ENCODE measurements at regions not wholly inside any gene's neighbourhood (a gene's known extent, or its start where the extent isn't known, plus 50 kb on each side); places are given as distances from the start of the nearest gene placed in this dataset.

DNA sequence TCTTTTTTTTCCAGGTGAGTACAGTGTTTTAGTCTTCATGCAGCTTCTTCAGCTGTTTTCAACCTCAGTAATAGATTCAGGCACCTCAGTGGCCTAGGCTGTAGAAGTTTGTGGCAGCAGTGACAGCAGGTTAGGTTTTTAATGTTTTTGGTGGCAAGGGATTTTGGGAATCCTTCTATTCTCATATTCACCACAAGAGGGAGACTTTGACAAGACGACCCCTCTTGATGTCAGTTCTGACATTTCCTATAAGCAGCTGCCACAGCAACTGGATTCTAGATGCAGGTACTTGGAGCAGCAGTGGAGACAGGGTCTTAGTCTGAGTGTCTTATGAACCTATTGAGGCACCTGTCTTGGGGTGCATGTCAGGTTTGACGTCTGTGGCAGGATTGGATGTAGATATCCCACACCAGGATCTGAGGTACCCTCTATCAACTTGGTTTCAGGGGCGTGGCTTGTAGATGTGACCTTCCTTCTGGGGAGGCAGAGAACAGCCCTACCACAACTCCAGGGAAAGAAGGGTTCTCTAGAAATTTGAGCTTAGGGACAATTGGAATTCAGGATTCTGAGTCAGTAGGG lies 1104.2 kb upstream of the TMPRSS15 start:
- TF ChIP-seq POLR2A (IDR thresholded peaks at IDR 0.05; ENCODE audit: extremely low read depth, insufficient read length) (no peak), MYC (IDR thresholded peaks at IDR 0.05; ENCODE audit: low read depth, low read length) (no peak)
- TF ChIP-seq, protein P1, sequence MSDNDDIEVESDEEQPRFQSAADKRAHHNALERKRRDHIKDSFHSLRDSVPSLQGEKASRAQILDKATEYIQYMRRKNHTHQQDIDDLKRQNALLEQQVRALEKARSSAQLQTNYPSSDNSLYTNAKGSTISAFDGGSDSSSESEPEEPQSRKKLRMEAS (IDR thresholded peaks at IDR 0.05; ENCODE audit: low read depth, low read length) = no peak
- TF ChIP-seq, protein P2, sequence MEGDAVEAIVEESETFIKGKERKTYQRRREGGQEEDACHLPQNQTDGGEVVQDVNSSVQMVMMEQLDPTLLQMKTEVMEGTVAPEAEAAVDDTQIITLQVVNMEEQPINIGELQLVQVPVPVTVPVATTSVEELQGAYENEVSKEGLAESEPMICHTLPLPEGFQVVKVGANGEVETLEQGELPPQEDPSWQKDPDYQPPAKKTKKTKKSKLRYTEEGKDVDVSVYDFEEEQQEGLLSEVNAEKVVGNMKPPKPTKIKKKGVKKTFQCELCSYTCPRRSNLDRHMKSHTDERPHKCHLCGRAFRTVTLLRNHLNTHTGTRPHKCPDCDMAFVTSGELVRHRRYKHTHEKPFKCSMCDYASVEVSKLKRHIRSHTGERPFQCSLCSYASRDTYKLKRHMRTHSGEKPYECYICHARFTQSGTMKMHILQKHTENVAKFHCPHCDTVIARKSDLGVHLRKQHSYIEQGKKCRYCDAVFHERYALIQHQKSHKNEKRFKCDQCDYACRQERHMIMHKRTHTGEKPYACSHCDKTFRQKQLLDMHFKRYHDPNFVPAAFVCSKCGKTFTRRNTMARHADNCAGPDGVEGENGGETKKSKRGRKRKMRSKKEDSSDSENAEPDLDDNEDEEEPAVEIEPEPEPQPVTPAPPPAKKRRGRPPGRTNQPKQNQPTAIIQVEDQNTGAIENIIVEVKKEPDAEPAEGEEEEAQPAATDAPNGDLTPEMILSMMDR (IDR thresholded peaks at IDR 0.05; ENCODE audit: low read depth, low read length) = peak; percentile 39
- H3K4me3 ChIP-seq (ENCODE audit: low read depth, low read length) = no peak overlapping the region
- DNase-seq (ENCODE audit: low read depth) = peak; percentile 27

DNA sequence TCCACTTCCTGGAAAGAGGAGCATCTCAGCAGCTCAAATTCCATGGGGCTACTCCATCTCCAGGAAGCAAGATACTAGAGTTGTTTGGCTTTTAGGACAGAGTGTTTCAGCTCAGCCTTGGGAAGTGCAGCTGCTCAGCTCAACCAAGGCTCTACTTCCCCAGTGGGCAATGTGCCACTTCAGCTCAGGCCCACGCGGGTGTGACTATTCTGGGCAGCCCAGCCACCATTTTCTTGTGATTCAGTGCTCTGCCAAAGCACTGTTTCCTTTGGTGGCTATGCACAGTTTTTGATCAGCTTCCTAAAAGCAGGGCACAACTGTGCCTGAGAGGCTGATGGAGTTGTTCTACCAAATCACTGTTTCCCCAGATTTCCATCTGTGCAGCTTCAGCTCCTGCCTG lies 1104.9 kb upstream of the TMPRSS15 start:
- no peak overlapping the region for H3K4me3 ChIP-seq (ENCODE audit: low read depth, low read length)
- TF ChIP-seq POLR2A (IDR thresholded peaks at IDR 0.05; ENCODE audit: extremely low read depth, insufficient read length) (no peak), MYC (IDR thresholded peaks at IDR 0.05; ENCODE audit: low read depth, low read length) (no peak)
- TF ChIP-seq, protein P2 (IDR thresholded peaks at IDR 0.05; ENCODE audit: low read depth, low read length) = no peak
- TF ChIP-seq, protein P1 (IDR thresholded peaks at IDR 0.05; ENCODE audit: low read depth, low read length) = no peak
- no peak for DNase-seq (ENCODE audit: low read depth)

DNA sequence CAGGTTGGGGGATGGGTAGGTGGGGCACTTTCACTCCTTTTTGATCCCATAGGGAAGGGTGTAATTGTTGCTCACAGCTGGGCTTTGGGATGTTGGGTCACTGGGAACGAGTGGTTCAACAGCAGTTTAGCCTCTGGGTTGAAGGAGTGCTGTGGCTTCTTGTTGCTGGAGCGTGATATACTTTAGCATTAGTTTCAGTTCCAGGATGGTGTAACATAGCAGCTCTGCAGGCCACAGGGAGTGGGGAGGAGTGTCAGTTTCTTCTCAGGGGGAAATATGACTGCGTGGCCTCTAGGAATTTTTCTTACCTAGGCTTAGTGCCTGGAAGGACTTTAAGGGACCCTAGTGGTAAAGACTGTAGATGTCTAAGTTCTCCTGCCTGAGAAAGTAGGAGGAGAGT lies 1105.3 kb upstream of the TMPRSS15 start:
- DNase-seq (ENCODE audit: low read depth) = no peak
- TF ChIP-seq POLR2A (IDR thresholded peaks at IDR 0.05; ENCODE audit: extremely low read depth, insufficient read length) (no peak), MYC (IDR thresholded peaks at IDR 0.05; ENCODE audit: low read depth, low read length) (no peak)
- TF ChIP-seq, protein P1 (IDR thresholded peaks at IDR 0.05; ENCODE audit: low read depth, low read length) = no peak
- TF ChIP-seq, protein P2 (IDR thresholded peaks at IDR 0.05; ENCODE audit: low read depth, low read length) = no peak
- H3K4me3 ChIP-seq (ENCODE audit: low read depth, low read length) = no peak overlapping the region

DNA sequence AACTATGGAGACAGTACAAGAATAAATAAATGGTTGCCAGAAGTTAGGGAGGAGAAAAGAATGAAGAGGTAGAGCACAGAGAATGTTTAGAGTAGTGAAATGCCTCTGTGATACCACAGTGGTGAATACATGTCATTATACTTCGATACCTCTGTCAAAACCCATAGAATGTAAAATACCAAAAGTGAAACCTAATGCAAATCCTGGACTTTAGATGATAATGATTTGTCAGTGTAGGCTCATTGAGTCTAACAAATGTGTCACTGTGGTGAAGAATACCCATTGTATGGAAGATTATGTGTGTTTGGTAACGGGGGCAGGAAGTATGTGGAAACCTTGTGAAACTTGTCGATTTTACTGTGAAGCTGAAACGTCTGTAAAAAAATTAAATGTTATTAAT lies 1106.5 kb upstream of the TMPRSS15 start:
- H3K4me3 ChIP-seq (ENCODE audit: low read depth, low read length) = no peak overlapping the region
- TF ChIP-seq MYC (IDR thresholded peaks at IDR 0.05; ENCODE audit: low read depth, low read length) (no peak), POLR2A (IDR thresholded peaks at IDR 0.05; ENCODE audit: extremely low read depth, insufficient read length) (no peak)
- TF ChIP-seq, protein P1 (IDR thresholded peaks at IDR 0.05; ENCODE audit: low read depth, low read length) = no peak
- TF ChIP-seq, protein P2 (IDR thresholded peaks at IDR 0.05; ENCODE audit: low read depth, low read length) = no peak
- DNase-seq (ENCODE audit: low read depth) = no peak

DNA sequence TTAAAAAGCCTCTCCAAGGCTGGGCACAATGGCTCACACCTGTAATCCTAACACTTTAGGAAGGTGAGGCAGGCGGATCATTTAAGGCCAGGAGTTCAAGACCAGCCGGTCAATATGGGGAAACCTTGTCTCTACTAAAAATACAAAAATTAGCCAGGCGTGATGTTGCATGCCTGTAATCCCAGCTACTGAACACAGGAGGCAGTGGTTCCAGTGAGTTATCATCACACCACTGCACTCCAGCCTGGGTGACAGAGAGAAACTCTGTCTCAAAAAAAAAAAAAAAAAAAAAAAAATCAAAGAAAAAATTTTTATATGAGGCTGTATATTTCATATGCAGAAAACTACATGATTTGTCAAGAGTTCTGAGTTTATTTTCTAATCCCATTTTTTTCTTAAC lies 1107.1 kb upstream of the TMPRSS15 start:
- TF ChIP-seq, protein P1 (IDR thresholded peaks at IDR 0.05; ENCODE audit: low read depth, low read length) = no peak
- TF ChIP-seq MYC (IDR thresholded peaks at IDR 0.05; ENCODE audit: low read depth, low read length) (no peak), POLR2A (IDR thresholded peaks at IDR 0.05; ENCODE audit: extremely low read depth, insufficient read length) (no peak)
- TF ChIP-seq, protein P2 (IDR thresholded peaks at IDR 0.05; ENCODE audit: low read depth, low read length) = no peak
- DNase-seq (ENCODE audit: low read depth) = no peak
- no peak overlapping the region for H3K4me3 ChIP-seq (ENCODE audit: low read depth, low read length)
